ENCODE measurements at regions not wholly inside any gene's neighbourhood (a gene's known extent, or its start where the extent isn't known, plus 50 kb on each side); places are given as distances from the start of the nearest gene placed in this dataset.

GRCh38 chr10:70969188-70969587 lies 80.8 kb upstream of the PCBD1 start:
- Histone ChIP-seq H2AFZ (ENCODE audit: low read depth, low read length) (no peak overlapping the region), H3K27ac (ENCODE audit: extremely low read depth, low read depth, low read length) (no peak overlapping the region), H4K20me1 (replicated peaks; ENCODE audit: control insufficient read depth, insufficient read depth, low read length) (peaks cover 3% of the 10 kb centered on the region; the same call in 1 of the 2 replicates), H3K4me2 (ENCODE audit: insufficient read depth, low read length) (no peak overlapping the region), H3K9me1 (ENCODE audit: control insufficient read depth, insufficient read depth, low read length) (no peaks in the 10 kb centered on the region), H3K9ac (ENCODE audit: insufficient read depth in 1 of 2, low read depth in 2 of 2, low read length in 2 of 2) (no peak overlapping the region), H3K9me3 (replicated peaks; ENCODE audit: control insufficient read depth, insufficient read depth, low read depth, low read length) (no peaks in the 10 kb centered on the region), H3K27me3 (ENCODE audit: control insufficient read depth in 2 of 2, insufficient read depth in 2 of 2, low read length in 2 of 2) (peaks cover 0 to 18% of the 10 kb centered on the region in 2 experiments; a peak in 2 of 5 replicates), H3K36me3 (ENCODE audit: control insufficient read depth, insufficient read depth, low read length) (no peaks in the 10 kb centered on the region), H3K4me3 (no peak overlapping the region), H3K79me2 (ENCODE audit: control insufficient read depth, insufficient read depth, low read length) (no peaks in the 10 kb centered on the region), H3K4me1 (replicated peaks in 1 of 2; ENCODE audit: control insufficient read depth in 2 of 2, insufficient read depth in 2 of 2, low read length in 2 of 2) (no peaks in the 10 kb centered on the region)
- ChIA-PET POLR2A (interaction anchor here (0.8 to 1.0 kb wide), 2 partner anchors 9 to 58 kb away, joined by 3 read pairs; no protein-coding TSS in a partner anchor), CTCF (ENCODE audit: low intra/inter-chr PET ratio) (no interaction called here)
- no peak for DNase-seq (ENCODE audit: extremely low read depth in 1 of 4, low spot score in 3 of 4)
- in situ Hi-C loops (cut with MboI) (no loop called here), intact Hi-C loops (cut with micrococcal nuclease) (no loop called here)
- no peak for ATAC-seq
- TF ChIP-seq PYGO2 (tag; IDR thresholded peaks at IDR 0.05) = no peak
- TF ChIP-seq MIER1 (IDR thresholded peaks at IDR 0.05; ENCODE audit: low read depth) = no peak
- TF ChIP-seq ZNF830 (CRISPR knock-in tag; IDR thresholded peaks at IDR 0.05) = no peak
- no peak for TF ChIP-seq HDAC1 (IDR thresholded peaks at IDR 0.05)
- TF ChIP-seq ATF6 (CRISPR knock-in tag; IDR thresholded peaks at IDR 0.05) = no peak
- TF ChIP-seq ID3 (CRISPR knock-in tag; IDR thresholded peaks at IDR 0.05) = no peak
- no peak for TF ChIP-seq ID3 (tag; IDR thresholded peaks at IDR 0.05)
- TF ChIP-seq ZNF431 (CRISPR knock-in tag; IDR thresholded peaks at IDR 0.05) = no peak
- no TSS peak for BruUV-seq (replicated peaks)
- under 1% methylated on average over 6 of the region's 6 CpGs for WGBS (ENCODE audit: insufficient coverage, low coverage, missing lambda C conversion rate)
- no peak for FAIRE-seq

Measured in K562 (cell line).